Pancreas (tissue), 10 donors: ENCODE measurements at regions not wholly inside any gene's neighbourhood (a gene's known extent, or its start where the extent isn't known, plus 50 kb on each side); places are given as distances from the start of the nearest gene placed in this dataset.

ENCODE experiments used
- ATAC-seq, 4 donors: fragments of 200-7000 bp; cut with Tn5 transposase; one replicate each; pipeline versions ENCODE4 v1.8.0 to v1.9.1; 2020; ENCODE audit warnings: mild to moderate bottlenecking in 4 of 4, moderate library complexity in 4 of 4
- DNase-seq, 6 donors: peaks; one replicate each; pipeline ENCODE4 v3.0.0-alpha.2; 2020
- FAIRE-seq: peaks from 2 replicates; lab custom pipeline; 2012; peaks lifted over from hg19 to GRCh38; lab: Jason Lieb, UNC
- H3K27ac ChIP-seq, 4 donors: fragments of 200-600 bp; sonication (generic); 1 replicate in 3 of 4; 2 replicates in 1 of 4; pipeline versions ENCODE4 v1.5.0 to v1.8.0; 2020
- H3K27me3 ChIP-seq, 4 donors: fragments of 200-600 bp; one replicate each; pipeline ENCODE4 v1.8.0; 2021
- H3K36me3 ChIP-seq, 3 donors: fragments of 200-600 bp; sonication (generic) in 1 of 3; one replicate each; pipeline versions ENCODE4 v1.5.0 to v1.8.0; 2020 to 2021
- H3K4me1 ChIP-seq, 3 donors: fragments of 200-600 bp; one replicate each; pipeline ENCODE4 v1.8.0; 2021
- H3K4me3 ChIP-seq, 4 donors: fragments of 200-600 bp; sonication (generic) in 2 of 4; one replicate each; pipeline versions ENCODE4 v1.5.0 to v1.8.0; 2020 to 2021
- H3K9me3 ChIP-seq, 4 donors: fragments of 200-600 bp; one replicate each; pipeline ENCODE4 v1.8.0; 2021
- CTCF ChIP-seq, 4 donors: fragments of 200-600 bp; sonication (generic) in 3 of 4; IDR thresholded peaks; one replicate each; pipeline versions ENCODE4 v1.5.0 to v1.8.0; 2021; ENCODE audit warnings: antibody characterized with exemption in 4 of 4
- WGBS, 2 donors: extraction: QIAGEN DNeasy Blood & Tissue Kit; methylation state at CpG; one replicate each; pipeline ENCODE4 v1.1.7; 2013; 5-methylcytosine and 5-hydroxymethylcytosine counted together
- intact Hi-C, 3 donors: fragments of 100-400 bp; cut with DNase I; formaldehyde crosslinking; loops; one replicate each; pipeline versions ENCODE4 v1.11.1 to v1.14.2; 2022
- donor health status: healthy with polysubstance abuse.
- donor health status: DM: no; HTN: no; CAD: no; lungs with moderate emphysema.
- donor health status: DM: no; HTN: no; CAD: no.
- donor health status: control.
- donor health status: control.
- donor health status: Bipolar disorder and iron deficiency.
- donor health status: DM: yes; HTN: yes; CAD: no.
- donor health status: DM: no; HTN: no; CAD: no.
- donor health status: DM: no; HTN: no; CAD: no.
- donor health status: DM: yes; HTN: yes; CAD: no.

DNA sequence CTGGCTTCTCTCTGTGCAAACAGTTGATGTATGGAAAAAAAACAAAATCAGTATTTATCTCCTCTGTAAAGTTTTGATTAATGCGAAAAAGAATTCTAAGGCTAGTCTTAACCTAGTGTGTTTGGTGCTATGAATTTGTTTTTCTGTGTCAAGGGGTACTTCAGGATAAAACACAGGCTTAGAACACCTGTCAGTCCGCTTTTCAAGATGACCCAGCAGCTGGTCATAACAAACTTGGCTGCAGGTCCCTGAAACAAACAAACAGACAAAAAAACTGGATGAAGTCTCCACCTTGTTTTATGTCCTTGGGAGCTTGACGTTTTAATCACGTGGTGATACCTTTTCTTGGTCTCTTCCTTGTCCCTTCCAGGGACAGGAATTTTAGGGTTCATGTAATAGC is 689.3 kb downstream of the UQCRFS1 start:
- no peak for DNase-seq
- no peaks in the 10 kb centered on the region for H3K36me3 ChIP-seq
- H3K9me3 ChIP-seq: no peaks in the 10 kb centered on the region
- FAIRE-seq: no peak
- no peaks in the 10 kb centered on the region for H3K27me3 ChIP-seq
- WGBS, 2 donors: 34 to 39% methylated on average over 4 of the region's 4 CpGs
- H3K4me3 ChIP-seq: no peak overlapping the region
- ATAC-seq: no peak
- TF ChIP-seq CTCF (IDR thresholded peaks at IDR 0.05): no peak
- H3K4me1 ChIP-seq: no peaks in the 10 kb centered on the region
- intact Hi-C loops: no loop called here
- no peak overlapping the region for H3K27ac ChIP-seq

DNA sequence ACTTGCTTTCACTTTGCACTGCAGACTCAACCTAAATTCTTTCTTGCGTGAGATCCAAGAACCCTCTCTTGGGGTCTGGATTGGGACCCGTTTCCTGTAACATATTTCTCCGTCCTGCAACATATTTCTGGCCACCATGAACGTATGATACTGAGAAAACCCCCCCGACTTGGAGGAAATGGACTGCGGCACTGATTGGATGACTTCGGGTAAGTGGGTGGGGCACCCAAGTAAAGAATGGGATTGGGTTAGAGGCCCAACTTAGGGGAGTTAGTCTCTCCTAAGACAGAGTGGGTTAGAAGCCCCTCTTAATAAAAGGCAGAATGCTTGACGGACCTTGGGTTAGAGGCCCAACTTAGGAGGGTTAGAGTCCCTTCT is 690.4 kb downstream of the UQCRFS1 start:
- H3K27ac ChIP-seq: no peak overlapping the region
- no peak for DNase-seq
- WGBS, 2 donors: 72 to 82% methylated on average over 8 of the region's 8 CpGs
- no peaks in the 10 kb centered on the region for H3K27me3 ChIP-seq
- no peaks in the 10 kb centered on the region for H3K9me3 ChIP-seq
- no peak for ATAC-seq
- intact Hi-C loops: no loop called here
- H3K4me1 ChIP-seq: no peaks in the 10 kb centered on the region
- no peaks in the 10 kb centered on the region for H3K36me3 ChIP-seq
- no peak for TF ChIP-seq CTCF (IDR thresholded peaks at IDR 0.05)
- no peak overlapping the region for H3K4me3 ChIP-seq
- no peak for FAIRE-seq

GRCh38 chr19:28521614-28522544 is 691.1 kb downstream of the UQCRFS1 start:
- Histone ChIP-seq H3K4me1 (no peaks in the 10 kb centered on the region), H3K9me3 (no peaks in the 10 kb centered on the region), H3K27ac (no peak overlapping the region), H3K36me3 (no peaks in the 10 kb centered on the region), H3K4me3 (no peak overlapping the region), H3K27me3 (no peaks in the 10 kb centered on the region)
- no peak for TF ChIP-seq CTCF (IDR thresholded peaks at IDR 0.05)
- FAIRE-seq: no peak
- no peak for DNase-seq
- no peak for ATAC-seq
- intact Hi-C loops: no loop called here
- 46 to 58% methylated on average over 9 of the region's 9 CpGs for WGBS, 2 donors

DNA sequence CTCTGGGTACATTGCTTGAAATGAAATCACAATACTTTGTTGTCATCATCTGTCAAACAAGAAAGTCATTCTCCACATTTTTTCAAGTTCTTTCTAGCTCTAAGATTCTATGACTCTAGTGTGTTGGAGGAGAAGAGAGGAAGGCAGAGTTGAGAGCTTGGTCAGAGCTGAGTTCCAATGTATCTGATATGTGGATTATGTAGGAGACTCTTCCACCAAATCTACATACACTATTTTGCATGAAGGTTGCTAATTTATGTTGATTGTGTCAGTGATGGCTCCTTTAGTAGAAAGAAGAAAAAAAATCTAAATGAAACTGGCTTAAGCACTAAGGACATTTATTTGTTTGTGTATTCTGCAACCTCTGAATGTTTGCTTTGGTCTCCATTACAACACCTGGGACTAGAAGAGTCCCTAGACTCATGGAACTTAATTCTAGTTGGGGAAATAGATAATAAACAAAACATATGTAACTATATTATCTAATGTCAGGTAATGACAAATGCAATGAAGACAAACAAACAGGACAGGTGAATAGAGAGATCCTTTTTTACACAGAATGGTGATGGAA is 691.9 kb downstream of the UQCRFS1 start:
- no peak for ATAC-seq
- Histone ChIP-seq H3K9me3 (no peaks in the 10 kb centered on the region), H3K4me1 (no peaks in the 10 kb centered on the region), H3K27ac (no peak overlapping the region), H3K27me3 (no peaks in the 10 kb centered on the region), H3K4me3 (no peak overlapping the region), H3K36me3 (no peaks in the 10 kb centered on the region)
- FAIRE-seq: no peak
- no peak for DNase-seq
- TF ChIP-seq CTCF (IDR thresholded peaks at IDR 0.05): no peak
- intact Hi-C loops: no loop called here
